ENCODE measurements at regions not wholly inside any gene's neighbourhood (a gene's known extent, or its start where the extent isn't known, plus 50 kb on each side); places are given as distances from the start of the nearest gene placed in this dataset.

DNA sequence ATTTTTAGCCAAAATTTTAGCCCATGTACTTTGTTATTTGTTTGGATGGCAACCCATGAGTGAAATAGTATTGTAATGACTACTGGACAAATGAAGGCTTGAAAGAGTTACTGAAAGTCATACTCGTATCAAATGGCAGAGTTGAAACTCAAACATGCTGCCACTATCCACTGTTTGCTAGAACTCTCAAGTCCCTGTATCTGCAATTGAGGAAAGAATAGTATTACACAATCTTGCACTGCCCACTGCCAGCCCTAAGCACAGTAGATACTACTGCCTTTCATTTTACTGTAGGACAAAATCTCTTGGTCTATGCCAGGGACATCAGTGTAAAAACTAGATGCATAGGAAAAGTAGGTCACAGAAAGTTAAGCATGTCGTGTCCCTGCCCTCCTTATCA is 581.1 kb upstream of the PLXNA2 start:
- no peak for TF ChIP-seq POLR2A (IDR thresholded peaks at IDR 0.05)
- TF ChIP-seq, protein P1, sequence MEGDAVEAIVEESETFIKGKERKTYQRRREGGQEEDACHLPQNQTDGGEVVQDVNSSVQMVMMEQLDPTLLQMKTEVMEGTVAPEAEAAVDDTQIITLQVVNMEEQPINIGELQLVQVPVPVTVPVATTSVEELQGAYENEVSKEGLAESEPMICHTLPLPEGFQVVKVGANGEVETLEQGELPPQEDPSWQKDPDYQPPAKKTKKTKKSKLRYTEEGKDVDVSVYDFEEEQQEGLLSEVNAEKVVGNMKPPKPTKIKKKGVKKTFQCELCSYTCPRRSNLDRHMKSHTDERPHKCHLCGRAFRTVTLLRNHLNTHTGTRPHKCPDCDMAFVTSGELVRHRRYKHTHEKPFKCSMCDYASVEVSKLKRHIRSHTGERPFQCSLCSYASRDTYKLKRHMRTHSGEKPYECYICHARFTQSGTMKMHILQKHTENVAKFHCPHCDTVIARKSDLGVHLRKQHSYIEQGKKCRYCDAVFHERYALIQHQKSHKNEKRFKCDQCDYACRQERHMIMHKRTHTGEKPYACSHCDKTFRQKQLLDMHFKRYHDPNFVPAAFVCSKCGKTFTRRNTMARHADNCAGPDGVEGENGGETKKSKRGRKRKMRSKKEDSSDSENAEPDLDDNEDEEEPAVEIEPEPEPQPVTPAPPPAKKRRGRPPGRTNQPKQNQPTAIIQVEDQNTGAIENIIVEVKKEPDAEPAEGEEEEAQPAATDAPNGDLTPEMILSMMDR (IDR thresholded peaks at IDR 0.05): no peak

All from lower leg skin (tissue), 3 donors.